NCI-H446 treated with DMSO at 0.1 percent for 48 hours (cell line): ENCODE measurements at regions not wholly inside any gene's neighbourhood (a gene's known extent, or its start where the extent isn't known, plus 50 kb on each side); places are given as distances from the start of the nearest gene placed in this dataset.
"Not testable (repeated sequence)": the region's sequence is repeated elsewhere in the genome, so short reads cannot be mapped to it uniquely, and the experiment has no call there.

Experiments
- DNase-seq: peaks from one replicate; lab custom pipeline; 2025; lab: John Stamatoyannopoulos, UW

- DNase-seq: no peak
These were observed 94.2 kb upstream of the TEX13D start for GRCh38 chrX:124238268-124238667.

- no peak for DNase-seq
These were observed 93.1 kb upstream of the TEX13D start for GRCh38 chrX:124239324-124239723.

GRCh38 chrX:124239911-124240310, 92.5 kb upstream of the TEX13D start:
- no peak for DNase-seq

GRCh38 chrX:124240422-124240821, 92.0 kb upstream of the TEX13D start:
- no peak for DNase-seq

GRCh38 chrX:124242131-124242530, 90.3 kb upstream of the TEX13D start:
- DNase-seq: no peak

GRCh38 chrX:124249345-124249744, 83.1 kb upstream of the TEX13D start:
- DNase-seq: no peak

- no peak for DNase-seq
These were observed 81.5 kb upstream of the TEX13D start for GRCh38 chrX:124250835-124251437.

GRCh38 chrX:124254611-124255010, 77.8 kb upstream of the TEX13D start:
- DNase-seq: no peak

- peak; percentile 42 for DNase-seq
These were observed 76.2 kb upstream of the TEX13D start for GRCh38 chrX:124256216-124256615.

- no peak for DNase-seq
These were observed 75.7 kb upstream of the TEX13D start for GRCh38 chrX:124256629-124257380.

GRCh38 chrX:124257924-124258702, 74.3 kb upstream of the TEX13D start:
- DNase-seq: no peak

GRCh38 chrX:124260845-124261244, 71.6 kb upstream of the TEX13D start:
- no peak for DNase-seq

- no peak for DNase-seq
These were observed 68.7 kb upstream of the TEX13D start for GRCh38 chrX:124263743-124264142.

- no peak for DNase-seq
These were observed 64.4 kb upstream of the TEX13D start for GRCh38 chrX:124268099-124268498.

- DNase-seq: no peak
These were observed 62.6 kb upstream of the TEX13D start for GRCh38 chrX:124269881-124270280.

GRCh38 chrX:124271599-124271998, 60.9 kb upstream of the TEX13D start:
- not testable (repeated sequence) for DNase-seq

GRCh38 chrX:124272370-124272982, 60.0 kb upstream of the TEX13D start:
- no peak for DNase-seq

GRCh38 chrX:124274438-124275181, 57.9 kb upstream of the TEX13D start:
- no peak for DNase-seq

- DNase-seq: no peak
These were observed 57.1 kb upstream of the TEX13D start for GRCh38 chrX:124275182-124275894.

- no peak for DNase-seq
These were observed 52.1 kb upstream of the TEX13D start for GRCh38 chrX:124280294-124280902.

- DNase-seq: no peak
These were observed 49.9 kb upstream of the TEX13D start for GRCh38 chrX:124282580-124282979.
